GM23338 (cell line): ENCODE measurements at regions not wholly inside any gene's neighbourhood (a gene's known extent, or its start where the extent isn't known, plus 50 kb on each side); places are given as distances from the start of the nearest gene placed in this dataset.
"Not testable (repeated sequence)": the region's sequence is repeated elsewhere in the genome, so short reads cannot be mapped to it uniquely, and the experiment has no call there.

Source experiments
- ATAC-seq: fragments of 200-7000 bp; cut with Tn5 transposase; 3 replicates; pipeline ENCODE4 v1.9.1; 2020
- DNase-seq: peaks from one replicate; pipeline ENCODE4 v3.0.0-alpha.2; 2015; ENCODE audit warnings: low spot score
- H2AFZ ChIP-seq: fragments of 200-600 bp; sonication (generic); 2 replicates; pipeline ENCODE4 v1.8.0; 2016; ENCODE audit warnings: antibody characterized with exemption, mild to moderate bottlenecking, moderate library complexity
- H3F3A ChIP-seq: fragments of 200-600 bp; sonication (generic); replicated peaks from 2 replicates; pipeline ENCODE4 v1.8.0; 2017; ENCODE audit warnings: antibody characterized with exemption, mixed run types, low read depth
- H3K27ac ChIP-seq: fragments of 200-600 bp; sonication (generic); 2 replicates; pipeline ENCODE4 v1.6.1; 2016; ENCODE audit warnings: low read depth
- H3K27me3 ChIP-seq: fragments of 200-600 bp; sonication (generic); 2 replicates; pipeline ENCODE4 v1.8.0; 2016; ENCODE audit warnings: mild to moderate bottlenecking, mixed run types, moderate library complexity; ENCODE audit not compliant: insufficient read depth
- H3K36me3 ChIP-seq: fragments of 200-600 bp; sonication (generic); 2 replicates; pipeline ENCODE4 v1.8.0; 2016; ENCODE audit warnings: mild to moderate bottlenecking; ENCODE audit not compliant: insufficient read depth
- H3K4me1 ChIP-seq: fragments of 200-600 bp; sonication (generic); 2 replicates; pipeline ENCODE4 v1.8.0; 2016; ENCODE audit warnings: mild to moderate bottlenecking, moderate library complexity; ENCODE audit not compliant: insufficient read depth
- H3K4me2 ChIP-seq: fragments of 200-600 bp; sonication (generic); 2 replicates; pipeline ENCODE4 v1.7.1; 2017; ENCODE audit warnings: mixed run types
- H3K4me3 ChIP-seq: fragments of 200-600 bp; sonication (generic); 2 replicates; pipeline ENCODE4 v1.6.1; 2016; ENCODE audit warnings: mixed run types
- H3K79me2 ChIP-seq: fragments of 200-600 bp; sonication (generic); replicated peaks from 2 replicates; pipeline ENCODE4 v1.8.0; 2017; ENCODE audit warnings: mild to moderate bottlenecking; ENCODE audit not compliant: insufficient read depth
- H3K9me2 ChIP-seq: fragments of 200-600 bp; sonication (generic); 2 replicates; pipeline ENCODE4 v1.8.0; 2017; ENCODE audit not compliant: insufficient read depth
- H4K20me1 ChIP-seq: fragments of 200-600 bp; sonication (generic); replicated peaks from 2 replicates; pipeline ENCODE4 v1.8.0; 2017; ENCODE audit warnings: mild to moderate bottlenecking; ENCODE audit not compliant: insufficient read depth
- H3K27ac Mint-ChIP-seq: 2 replicates; pipeline ENCODE4 v1.8.0; 2020; ENCODE audit warnings: inconsistent platforms, mild to moderate bottlenecking, moderate library complexity, mixed read lengths
- H3K27me3 Mint-ChIP-seq: 3 replicates; pipeline ENCODE4 v1.8.0; 2022; ENCODE audit warnings: low read depth, mild to moderate bottlenecking, moderate library complexity, mixed read lengths, inconsistent platforms; ENCODE audit not compliant: insufficient read depth, poor library complexity
- H3K36me3 Mint-ChIP-seq: 3 replicates; pipeline ENCODE4 v1.8.0; 2021; ENCODE audit warnings: low read depth, mild to moderate bottlenecking, inconsistent platforms, moderate library complexity, mixed read lengths
- H3K4me1 Mint-ChIP-seq: 3 replicates; pipeline ENCODE4 v1.8.0; 2020; ENCODE audit warnings: mild to moderate bottlenecking, inconsistent platforms, mixed read lengths
- H3K4me3 Mint-ChIP-seq: 3 replicates; pipeline ENCODE4 v1.8.0; 2021; ENCODE audit warnings: moderate library complexity, mild to moderate bottlenecking, inconsistent platforms, mixed read lengths
- H3K9me3 Mint-ChIP-seq: 3 replicates; pipeline ENCODE4 v1.8.0; 2020; ENCODE audit warnings: moderate library complexity, mild to moderate bottlenecking, inconsistent platforms, mixed read lengths
- EZH2 ChIP-seq: fragments of 200-600 bp; sonication (generic); IDR thresholded peaks from one replicate; pipeline ENCODE4 v1.8.0; 2017; ENCODE audit warnings: antibody characterized with exemption, mild to moderate bottlenecking, low read depth; ENCODE audit not compliant: unreplicated experiment
- EZH2phosphoT487 ChIP-seq: fragments of 200-600 bp; sonication (generic); IDR thresholded peaks from one replicate; pipeline ENCODE4 v1.8.1; 2018; ENCODE audit warnings: antibody characterized with exemption; ENCODE audit not compliant: unreplicated experiment
- JUNB ChIP-seq: IDR thresholded peaks from one replicate; pipeline ENCODE4 v1.6.1; 2016; ENCODE audit warnings: antibody characterized with exemption; ENCODE audit not compliant: unreplicated experiment
- NANOG ChIP-seq: IDR thresholded peaks from 2 replicates; pipeline ENCODE4 v1.6.1; 2016; ENCODE audit warnings: antibody characterized with exemption, borderline replicate concordance
- REST ChIP-seq: IDR thresholded peaks from one replicate; pipeline ENCODE4 v1.6.1; 2018; ENCODE audit warnings: antibody characterized with exemption; ENCODE audit not compliant: unreplicated experiment
- ZNF331 ChIP-seq: fragments of 250-450 bp; sonication (Bioruptor Pico); IDR thresholded peaks from 2 replicates; pipeline ENCODE4 v1.5.0; 2020; ENCODE audit warnings: low read depth, mild to moderate bottlenecking, moderate library complexity
- TF ChIP-seq, protein P1 (sequence below): fragments of 250-450 bp; sonication (Bioruptor Pico); IDR thresholded peaks from 2 replicates; pipeline ENCODE4 v1.5.0; 2020; ENCODE audit warnings: mild to moderate bottlenecking, moderate library complexity

DNA sequence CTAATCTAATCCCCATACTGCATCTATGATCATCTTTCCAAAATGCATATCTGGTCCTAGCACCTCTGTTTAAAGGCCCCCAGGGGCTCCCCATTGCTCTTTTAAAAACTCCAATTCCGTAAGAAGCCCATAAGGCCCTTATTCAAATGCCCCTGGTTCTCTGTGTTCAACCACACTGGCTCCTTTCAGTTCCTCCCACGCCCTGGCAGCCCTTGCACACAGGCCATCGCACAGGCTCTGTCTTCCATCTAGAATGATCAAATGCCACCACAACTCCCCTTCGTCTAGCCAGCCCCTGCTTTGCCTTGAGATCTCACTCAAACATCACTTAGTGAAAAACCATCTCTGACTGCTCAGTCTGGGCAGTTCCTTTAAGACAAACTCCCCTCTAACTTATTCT lies 112.9 kb upstream of the LYZL2 start (continued):
- TF ChIP-seq, protein P1, sequence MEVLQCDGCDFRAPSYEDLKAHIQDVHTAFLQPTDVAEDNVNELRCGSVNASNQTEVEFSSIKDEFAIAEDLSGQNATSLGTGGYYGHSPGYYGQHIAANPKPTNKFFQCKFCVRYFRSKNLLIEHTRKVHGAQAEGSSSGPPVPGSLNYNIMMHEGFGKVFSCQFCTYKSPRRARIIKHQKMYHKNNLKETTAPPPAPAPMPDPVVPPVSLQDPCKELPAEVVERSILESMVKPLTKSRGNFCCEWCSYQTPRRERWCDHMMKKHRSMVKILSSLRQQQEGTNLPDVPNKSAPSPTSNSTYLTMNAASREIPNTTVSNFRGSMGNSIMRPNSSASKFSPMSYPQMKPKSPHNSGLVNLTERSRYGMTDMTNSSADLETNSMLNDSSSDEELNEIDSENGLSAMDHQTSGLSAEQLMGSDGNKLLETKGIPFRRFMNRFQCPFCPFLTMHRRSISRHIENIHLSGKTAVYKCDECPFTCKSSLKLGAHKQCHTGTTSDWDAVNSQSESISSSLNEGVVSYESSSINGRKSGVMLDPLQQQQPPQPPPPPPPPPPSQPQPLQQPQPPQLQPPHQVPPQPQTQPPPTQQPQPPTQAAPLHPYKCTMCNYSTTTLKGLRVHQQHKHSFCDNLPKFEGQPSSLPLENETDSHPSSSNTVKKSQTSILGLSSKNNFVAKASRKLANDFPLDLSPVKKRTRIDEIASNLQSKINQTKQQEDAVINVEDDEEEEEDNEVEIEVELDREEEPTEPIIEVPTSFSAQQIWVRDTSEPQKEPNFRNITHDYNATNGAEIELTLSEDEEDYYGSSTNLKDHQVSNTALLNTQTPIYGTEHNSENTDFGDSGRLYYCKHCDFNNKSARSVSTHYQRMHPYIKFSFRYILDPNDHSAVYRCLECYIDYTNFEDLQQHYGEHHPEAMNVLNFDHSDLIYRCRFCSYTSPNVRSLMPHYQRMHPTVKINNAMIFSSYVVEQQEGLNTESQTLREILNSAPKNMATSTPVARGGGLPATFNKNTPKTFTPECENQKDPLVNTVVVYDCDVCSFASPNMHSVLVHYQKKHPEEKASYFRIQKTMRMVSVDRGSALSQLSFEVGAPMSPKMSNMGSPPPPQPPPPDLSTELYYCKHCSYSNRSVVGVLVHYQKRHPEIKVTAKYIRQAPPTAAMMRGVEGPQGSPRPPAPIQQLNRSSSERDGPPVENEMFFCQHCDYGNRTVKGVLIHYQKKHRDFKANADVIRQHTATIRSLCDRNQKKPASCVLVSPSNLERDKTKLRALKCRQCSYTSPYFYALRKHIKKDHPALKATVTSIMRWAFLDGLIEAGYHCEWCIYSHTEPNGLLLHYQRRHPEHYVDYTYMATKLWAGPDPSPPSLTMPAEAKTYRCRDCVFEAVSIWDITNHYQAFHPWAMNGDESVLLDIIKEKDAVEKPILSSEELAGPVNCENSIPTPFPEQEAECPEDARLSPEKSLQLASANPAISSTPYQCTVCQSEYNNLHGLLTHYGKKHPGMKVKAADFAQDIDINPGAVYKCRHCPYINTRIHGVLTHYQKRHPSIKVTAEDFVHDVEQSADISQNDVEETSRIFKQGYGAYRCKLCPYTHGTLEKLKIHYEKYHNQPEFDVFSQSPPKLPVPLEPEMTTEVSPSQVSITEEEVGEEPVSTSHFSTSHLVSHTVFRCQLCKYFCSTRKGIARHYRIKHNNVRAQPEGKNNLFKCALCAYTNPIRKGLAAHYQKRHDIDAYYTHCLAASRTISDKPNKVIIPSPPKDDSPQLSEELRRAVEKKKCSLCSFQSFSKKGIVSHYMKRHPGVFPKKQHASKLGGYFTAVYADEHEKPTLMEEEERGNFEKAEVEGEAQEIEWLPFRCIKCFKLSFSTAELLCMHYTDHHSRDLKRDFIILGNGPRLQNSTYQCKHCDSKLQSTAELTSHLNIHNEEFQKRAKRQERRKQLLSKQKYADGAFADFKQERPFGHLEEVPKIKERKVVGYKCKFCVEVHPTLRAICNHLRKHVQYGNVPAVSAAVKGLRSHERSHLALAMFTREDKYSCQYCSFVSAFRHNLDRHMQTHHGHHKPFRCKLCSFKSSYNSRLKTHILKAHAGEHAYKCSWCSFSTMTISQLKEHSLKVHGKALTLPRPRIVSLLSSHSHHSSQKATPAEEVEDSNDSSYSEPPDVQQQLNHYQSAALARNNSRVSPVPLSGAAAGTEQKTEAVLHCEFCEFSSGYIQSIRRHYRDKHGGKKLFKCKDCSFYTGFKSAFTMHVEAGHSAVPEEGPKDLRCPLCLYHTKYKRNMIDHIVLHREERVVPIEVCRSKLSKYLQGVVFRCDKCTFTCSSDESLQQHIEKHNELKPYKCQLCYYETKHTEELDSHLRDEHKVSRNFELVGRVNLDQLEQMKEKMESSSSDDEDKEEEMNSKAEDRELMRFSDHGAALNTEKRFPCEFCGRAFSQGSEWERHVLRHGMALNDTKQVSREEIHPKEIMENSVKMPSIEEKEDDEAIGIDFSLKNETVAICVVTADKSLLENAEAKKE (CRISPR knock-in tag): no peak
- TF ChIP-seq JUNB: no peak
- TF ChIP-seq EZH2phosphoT487: no peak
- no peak for TF ChIP-seq EZH2
- no peak for TF ChIP-seq NANOG
- no peak for TF ChIP-seq ZNF331

DNA sequence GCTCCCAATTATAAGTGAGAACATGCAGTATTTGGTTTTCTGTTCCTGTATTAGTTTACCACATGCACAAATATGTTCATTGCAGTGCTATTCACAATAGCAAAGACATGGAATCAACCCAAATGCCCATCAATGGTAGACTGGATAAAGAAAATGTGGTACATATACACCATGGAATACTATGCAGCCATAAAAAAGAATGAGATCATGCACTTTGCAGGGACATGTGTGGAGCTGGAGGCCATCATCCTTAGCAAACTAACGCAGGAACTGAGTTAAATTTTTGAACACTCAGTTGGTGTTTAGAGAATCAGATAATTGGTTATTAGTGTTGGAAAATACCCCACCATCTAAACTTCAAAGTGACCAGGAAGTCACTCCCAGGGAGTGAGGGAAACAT lies 111.2 kb upstream of the LYZL2 start:
- ATAC-seq, H3K36me3 Mint-ChIP-seq, H3F3A ChIP-seq, H3K9me3 Mint-ChIP-seq, H3K27me3 Mint-ChIP-seq, H2AFZ ChIP-seq, H3K27ac ChIP-seq, H3K4me1 ChIP-seq, H3K4me2 ChIP-seq, H3K9me2 ChIP-seq, H3K36me3 ChIP-seq, H3K79me2 ChIP-seq, H3K27me3 ChIP-seq, H3K4me3 ChIP-seq, H3K4me3 Mint-ChIP-seq, H3K27ac Mint-ChIP-seq, H4K20me1 ChIP-seq, DNase-seq, H3K4me1 Mint-ChIP-seq: not testable (repeated sequence)

GRCh38 chr10:30738416-30738815 lies 108.9 kb upstream of the LYZL2 start:
- no peak for ATAC-seq
- no peaks in the 10 kb centered on the region for H3K4me1 Mint-ChIP-seq
- H3K27me3 Mint-ChIP-seq: peaks cover 3% of the 10 kb centered on the region

More at GRCh38 chr10:30738416-30738815, 108.9 kb upstream of the LYZL2 start:
- Histone ChIP-seq H3K4me2 (no peak overlapping the region), H2AFZ (no peak overlapping the region), H3F3A (no peaks in the 10 kb centered on the region), H3K27ac (no peak overlapping the region), H3K4me3 (no peak overlapping the region), H3K36me3 (no peaks in the 10 kb centered on the region), H4K20me1 (no peaks in the 10 kb centered on the region), H3K27me3 (no peaks in the 10 kb centered on the region), H3K9me2 (0 out of 2 replicates have a peak, but pooled peaks cover 2% of the 10 kb centered on the region), H3K4me1 (no peaks in the 10 kb centered on the region; the same call in 1 of the 2 replicates), H3K79me2 (no peaks in the 10 kb centered on the region)
- H3K36me3 Mint-ChIP-seq: no peaks in the 10 kb centered on the region
- DNase-seq: no peak
- H3K9me3 Mint-ChIP-seq: peaks cover 6% of the 10 kb centered on the region
- no peak for TF ChIP-seq REST
- H3K4me3 Mint-ChIP-seq: no peak overlapping the region
- H3K27ac Mint-ChIP-seq: no peak overlapping the region
